OCI-LY1 (cell line): ENCODE measurements at regions not wholly inside any gene's neighbourhood (a gene's known extent, or its start where the extent isn't known, plus 50 kb on each side); places are given as distances from the start of the nearest gene placed in this dataset.
"Not testable (repeated sequence)": the region's sequence is repeated elsewhere in the genome, so short reads cannot be mapped to it uniquely, and the experiment has no call there.

Experiments
- H2AFZ ChIP-seq: fragments of 200-600 bp; sonication (generic), shearing (Covaris generic); 2 replicates; pipeline ENCODE4 v1.6.0; 2014; ENCODE audit warnings: antibody characterized with exemption, mild to moderate bottlenecking, low read length
- H3F3A ChIP-seq: fragments of 200-600 bp; sonication (generic), shearing (Covaris generic); 2 replicates; pipeline ENCODE4 v1.6.0; 2014; ENCODE audit warnings: mild to moderate bottlenecking, antibody characterized with exemption, low read length, moderate library complexity; ENCODE audit not compliant: insufficient read depth
- H3K27ac ChIP-seq: fragments of 200-600 bp; sonication (generic); 2 replicates; pipeline ENCODE4 v1.5.1; 2014; ENCODE audit warnings: low read length, mixed run types, mild to moderate bottlenecking, low read depth; ENCODE audit not compliant: poor library complexity, severe bottlenecking
- H3K27me3 ChIP-seq: fragments of 200-600 bp; sonication (generic); 2 replicates; pipeline ENCODE4 v1.6.0; 2014; ENCODE audit warnings: antibody characterized with exemption, mild to moderate bottlenecking, low read length, moderate library complexity; ENCODE audit not compliant: insufficient read depth
- H3K36me3 ChIP-seq: fragments of 200-600 bp; sonication (generic); 2 replicates; pipeline ENCODE4 v1.6.1; 2014; ENCODE audit warnings: mild to moderate bottlenecking, antibody characterized with exemption, low read length, moderate library complexity, mixed read lengths; ENCODE audit not compliant: insufficient read depth
- H3K4me1 ChIP-seq: fragments of 200-600 bp; sonication (generic); 2 replicates; pipeline ENCODE4 v1.5.1; 2014; ENCODE audit warnings: mild to moderate bottlenecking, low read length, moderate library complexity; ENCODE audit not compliant: insufficient read depth, severe bottlenecking
- H3K4me2 ChIP-seq: fragments of 200-600 bp; sonication (generic), shearing (Covaris generic); 2 replicates; pipeline ENCODE4 v1.6.1; 2014; ENCODE audit warnings: low read length
- H3K4me3 ChIP-seq: fragments of 200-600 bp; sonication (generic); 2 replicates; pipeline ENCODE4 v1.5.1; 2014; ENCODE audit warnings: low read length, low read depth, mild to moderate bottlenecking, mixed read lengths; ENCODE audit not compliant: poor library complexity, severe bottlenecking
- H3K79me2 ChIP-seq: fragments of 200-600 bp; shearing (Covaris generic); 2 replicates; pipeline ENCODE4 v1.6.1; 2016; ENCODE audit warnings: mixed run types, low read length, mixed read lengths; ENCODE audit not compliant: insufficient read depth
- H3K9ac ChIP-seq: fragments of 200-600 bp; sonication (generic), shearing (Covaris generic); 2 replicates; pipeline ENCODE4 v1.6.1; 2014; ENCODE audit warnings: mild to moderate bottlenecking, low read length, mixed read lengths
- H3K9me2 ChIP-seq: fragments of 200-600 bp; sonication (generic), shearing (Covaris generic); 2 replicates; pipeline ENCODE4 v1.6.1; 2014; ENCODE audit warnings: low read depth, mild to moderate bottlenecking, low read length, mixed read lengths
- H3K9me3 ChIP-seq: fragments of 200-600 bp; shearing (Covaris generic); 2 replicates; pipeline ENCODE4 v1.6.1; 2014; ENCODE audit warnings: low read length, mixed read lengths
- H4K20me1 ChIP-seq: fragments of 200-600 bp; sonication (generic), shearing (Covaris generic); 2 replicates; pipeline ENCODE4 v1.6.0; 2016; ENCODE audit warnings: mild to moderate bottlenecking, low read length; ENCODE audit not compliant: insufficient read depth
- EZH2 ChIP-seq: fragments of 200-600 bp; sonication (generic), shearing (Covaris generic); IDR thresholded peaks from 2 replicates; pipeline ENCODE4 v1.8.0; 2017; ENCODE audit warnings: borderline replicate concordance, mixed run types, mild to moderate bottlenecking, antibody characterized with exemption, low read length, moderate library complexity, mixed read lengths
- TF ChIP-seq, protein P1 (sequence below): fragments of 200-600 bp; sonication (generic), shearing (Covaris generic); IDR thresholded peaks from 2 replicates; pipeline ENCODE4 v1.5.1; 2017; ENCODE audit warnings: mild to moderate bottlenecking, antibody characterized with exemption, low read length, moderate library complexity, mixed read lengths

DNA sequence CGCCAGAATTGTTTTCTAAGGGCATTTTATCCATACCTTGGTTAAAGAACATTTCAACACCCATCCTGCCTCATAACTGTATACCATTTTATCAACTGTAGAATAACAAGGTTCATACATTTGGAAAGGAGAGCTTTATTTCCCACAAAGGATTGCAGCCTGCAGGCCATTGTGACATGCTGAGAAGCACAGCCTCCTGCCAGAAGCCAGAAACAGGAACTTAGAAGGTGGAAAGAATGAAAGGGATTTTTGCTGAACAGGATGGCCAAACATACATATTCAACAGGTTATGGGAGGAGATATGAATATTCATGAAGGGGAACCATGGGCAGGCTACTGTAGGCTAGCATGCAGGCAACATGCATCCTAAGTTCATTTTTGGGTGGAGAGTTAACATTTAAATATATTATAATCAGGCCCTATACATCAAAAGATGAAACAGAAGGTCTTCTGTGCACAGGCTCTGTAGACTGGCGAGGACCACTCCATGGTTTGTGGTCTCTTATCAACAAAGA, 59.9 kb upstream of the DIRAS2 start:
- no peaks in the 10 kb centered on the region for H3K4me1 ChIP-seq
- H3K9me2 ChIP-seq = no peaks in the 10 kb centered on the region
- TF ChIP-seq, protein P1, sequence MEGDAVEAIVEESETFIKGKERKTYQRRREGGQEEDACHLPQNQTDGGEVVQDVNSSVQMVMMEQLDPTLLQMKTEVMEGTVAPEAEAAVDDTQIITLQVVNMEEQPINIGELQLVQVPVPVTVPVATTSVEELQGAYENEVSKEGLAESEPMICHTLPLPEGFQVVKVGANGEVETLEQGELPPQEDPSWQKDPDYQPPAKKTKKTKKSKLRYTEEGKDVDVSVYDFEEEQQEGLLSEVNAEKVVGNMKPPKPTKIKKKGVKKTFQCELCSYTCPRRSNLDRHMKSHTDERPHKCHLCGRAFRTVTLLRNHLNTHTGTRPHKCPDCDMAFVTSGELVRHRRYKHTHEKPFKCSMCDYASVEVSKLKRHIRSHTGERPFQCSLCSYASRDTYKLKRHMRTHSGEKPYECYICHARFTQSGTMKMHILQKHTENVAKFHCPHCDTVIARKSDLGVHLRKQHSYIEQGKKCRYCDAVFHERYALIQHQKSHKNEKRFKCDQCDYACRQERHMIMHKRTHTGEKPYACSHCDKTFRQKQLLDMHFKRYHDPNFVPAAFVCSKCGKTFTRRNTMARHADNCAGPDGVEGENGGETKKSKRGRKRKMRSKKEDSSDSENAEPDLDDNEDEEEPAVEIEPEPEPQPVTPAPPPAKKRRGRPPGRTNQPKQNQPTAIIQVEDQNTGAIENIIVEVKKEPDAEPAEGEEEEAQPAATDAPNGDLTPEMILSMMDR = no peak
- no peak for TF ChIP-seq EZH2
- H3K36me3 ChIP-seq = no peaks in the 10 kb centered on the region
- H3K9me3 ChIP-seq = no peaks in the 10 kb centered on the region
- H3K27ac ChIP-seq = no peak overlapping the region
- H3F3A ChIP-seq = no peaks in the 10 kb centered on the region
- H3K79me2 ChIP-seq = no peaks in the 10 kb centered on the region
- H2AFZ ChIP-seq = no peak overlapping the region
- no peaks in the 10 kb centered on the region for H4K20me1 ChIP-seq
- no peak overlapping the region for H3K4me2 ChIP-seq
- no peak overlapping the region for H3K4me3 ChIP-seq
- H3K27me3 ChIP-seq = no peaks in the 10 kb centered on the region
- no peak overlapping the region for H3K9ac ChIP-seq

DNA sequence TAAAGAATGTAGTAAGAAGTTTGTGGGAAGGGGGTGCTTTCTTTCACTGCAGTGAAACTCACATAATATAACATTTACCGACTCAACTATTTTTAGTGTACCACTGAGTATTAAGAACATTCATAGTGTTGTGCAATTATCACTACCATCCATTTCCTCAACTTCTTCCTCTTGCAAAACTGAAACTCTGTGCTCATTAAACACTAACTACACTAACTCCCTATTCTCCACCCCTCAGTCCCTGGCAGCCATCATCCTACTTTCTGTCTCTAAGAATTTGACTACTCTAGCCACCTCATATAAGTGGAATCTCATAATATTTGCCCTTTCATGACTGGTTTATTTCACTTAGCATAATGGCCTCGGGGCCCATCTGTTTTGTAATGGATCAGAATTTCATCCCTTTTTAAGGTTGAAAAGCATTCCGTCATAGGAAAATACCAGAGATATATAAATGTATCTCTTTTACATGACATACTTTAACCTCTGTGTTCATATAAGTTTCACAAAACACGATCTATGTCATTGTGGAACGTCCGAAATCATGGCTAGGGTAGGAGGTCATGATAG, 56.3 kb upstream of the DIRAS2 start:
- Histone ChIP-seq H3K4me2 (no peak overlapping the region), H3K9ac (no peak overlapping the region), H3K9me3 (no peaks in the 10 kb centered on the region), H3F3A (no peaks in the 10 kb centered on the region), H3K36me3 (no peaks in the 10 kb centered on the region), H3K27ac (no peak overlapping the region), H4K20me1 (no peaks in the 10 kb centered on the region), H3K9me2 (no peaks in the 10 kb centered on the region), H2AFZ (no peak overlapping the region), H3K4me1 (no peaks in the 10 kb centered on the region), H3K4me3 (no peak overlapping the region), H3K79me2 (no peaks in the 10 kb centered on the region), H3K27me3 (no peaks in the 10 kb centered on the region)
- TF ChIP-seq EZH2 = no peak
- TF ChIP-seq, protein P1 = no peak

DNA sequence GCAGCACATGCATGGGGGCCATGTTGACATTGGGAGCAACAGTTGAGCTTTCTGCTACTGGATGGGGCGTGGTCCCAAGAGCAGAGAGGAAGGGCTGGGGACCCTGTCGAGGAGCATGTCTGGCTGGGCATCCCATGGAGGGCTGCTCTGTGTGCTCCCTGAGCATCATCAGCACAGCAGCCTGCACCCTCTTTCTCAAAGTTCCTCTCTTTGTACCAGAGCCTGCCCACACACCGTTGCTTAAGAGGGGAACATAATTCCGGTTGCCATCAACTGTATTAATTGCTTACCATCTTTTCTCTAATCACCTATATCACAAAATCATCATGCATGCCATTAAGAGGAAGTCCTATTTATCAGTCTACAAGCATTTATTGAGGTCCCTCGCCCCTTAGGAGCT, 55.2 kb upstream of the DIRAS2 start:
- Histone ChIP-seq H3K4me3 (no peak overlapping the region), H3K79me2 (no peaks in the 10 kb centered on the region), H3F3A (no peaks in the 10 kb centered on the region), H3K9me2 (no peaks in the 10 kb centered on the region), H3K27me3 (no peaks in the 10 kb centered on the region), H3K27ac (no peak overlapping the region), H3K4me2 (no peak overlapping the region), H3K36me3 (no peaks in the 10 kb centered on the region), H3K9ac (no peak overlapping the region), H2AFZ (no peak overlapping the region), H3K9me3 (no peaks in the 10 kb centered on the region), H4K20me1 (no peaks in the 10 kb centered on the region), H3K4me1 (no peaks in the 10 kb centered on the region)
- TF ChIP-seq, protein P1 = no peak
- no peak for TF ChIP-seq EZH2

DNA sequence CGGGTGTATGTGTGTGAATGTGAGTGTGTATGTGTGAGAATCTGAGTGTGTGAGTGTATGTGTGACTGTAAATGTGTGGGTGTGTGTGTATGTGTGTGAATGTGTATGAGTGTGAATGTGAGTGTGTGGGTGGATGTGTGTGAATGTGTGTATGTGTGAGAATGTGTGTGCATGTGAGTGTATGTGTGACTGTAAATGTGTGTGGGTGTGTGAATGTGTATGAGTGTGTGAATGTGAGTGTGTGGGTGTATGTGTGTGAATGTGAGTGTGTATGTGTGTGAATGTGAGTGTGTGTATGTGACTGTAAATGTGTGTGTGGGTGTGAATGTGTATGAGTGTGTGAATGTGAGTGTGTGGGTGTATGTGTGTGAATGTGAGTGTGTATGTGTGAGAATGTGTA, 51.6 kb upstream of the DIRAS2 start:
- not testable (repeated sequence) for H3K9ac ChIP-seq, H4K20me1 ChIP-seq, H3K4me1 ChIP-seq, H3K4me3 ChIP-seq, H3K79me2 ChIP-seq, H3K9me2 ChIP-seq, H3K9me3 ChIP-seq, H3K27ac ChIP-seq, H2AFZ ChIP-seq, H3K27me3 ChIP-seq, H3K4me2 ChIP-seq, H3K36me3 ChIP-seq, H3F3A ChIP-seq
